Panc1 (cell line): ENCODE measurements at regions not wholly inside any gene's neighbourhood (a gene's known extent, or its start where the extent isn't known, plus 50 kb on each side); places are given as distances from the start of the nearest gene placed in this dataset.
"Not testable (repeated sequence)": the region's sequence is repeated elsewhere in the genome, so short reads cannot be mapped to it uniquely, and the experiment has no call there.

Experiments used
- ATAC-seq: fragments of 200-7000 bp; cut with Tn5 transposase; 2 replicates; pipeline ENCODE4 v1.9.1; 2020; ENCODE audit warnings: mild to moderate bottlenecking, moderate library complexity
- BruUV-seq: library from RNA; stranded (reverse); fragments of 400-500 nt; replicated peaks from 2 replicates; lab custom pipeline; 2021; lab: Mats Ljungman, UMichigan
- CTCF ChIA-PET: fragments of 300-600 bp; sonication (Branson Sonifier 250); formaldehyde crosslinking; loops from one replicate; lab custom pipeline; 2022; ENCODE audit warnings: antibody characterized with exemption; lab: Charles Lee
- POLR2A ChIA-PET: fragments of 300-600 bp; sonication (Branson Sonifier 250); formaldehyde crosslinking; loops from one replicate; lab custom pipeline; 2022; ENCODE audit warnings: antibody characterized with exemption; lab: Charles Lee
- DNase-seq: peaks from one replicate; pipeline ENCODE4 v3.0.0-alpha.2; 2010; ENCODE audit warnings: low read depth, low spot score
- H3K27ac ChIP-seq: 2 replicates; pipeline ENCODE4 v1.5.1; 2011; ENCODE audit warnings: mild to moderate bottlenecking, low read length, inconsistent platforms
- H3K27me3 ChIP-seq: fragments of 200-500 bp; sonication (Bioruptor generic); 2 replicates; pipeline ENCODE4 v1.6.0; 2014; ENCODE audit warnings: low read length, inconsistent platforms; ENCODE audit not compliant: control insufficient read depth, insufficient read depth
- H3K36me3 ChIP-seq: fragments of 200-500 bp; sonication (Bioruptor generic); 2 replicates; pipeline ENCODE4 v1.5.1; 2014; ENCODE audit warnings: inconsistent platforms, mild to moderate bottlenecking, low read length, moderate library complexity; ENCODE audit not compliant: control insufficient read depth, insufficient read depth
- H3K4me1 ChIP-seq: 2 replicates; pipeline ENCODE4 v1.5.1; 2011; ENCODE audit warnings: inconsistent platforms, mild to moderate bottlenecking, low read length, moderate library complexity; ENCODE audit not compliant: control insufficient read depth, insufficient read depth
- H3K4me3 ChIP-seq, 2 experiments: 2 replicates each; pipeline ENCODE4 v1.5.1; 2011 to 2012; ENCODE audit warnings: low read depth in 2 of 2, low read length in 2 of 2, mild to moderate bottlenecking in 2 of 2, inconsistent platforms in 1 of 2, moderate library complexity in 1 of 2
- H3K9me3 ChIP-seq: fragments of 200-500 bp; sonication (Bioruptor generic); 2 replicates; pipeline ENCODE4 v1.5.1; 2014; ENCODE audit warnings: low read depth, mild to moderate bottlenecking, inconsistent platforms, low read length, moderate library complexity; ENCODE audit not compliant: control insufficient read depth, insufficient read depth
- POLR2AphosphoS5 ChIP-seq: IDR thresholded peaks from 2 replicates; pipeline ENCODE4 v1.6.1; 2012; ENCODE audit warnings: mild to moderate bottlenecking, low read depth, low read length, moderate library complexity
- SIN3A ChIP-seq: IDR thresholded peaks from 2 replicates; pipeline ENCODE4 v1.6.1; 2012; ENCODE audit warnings: low read depth, mild to moderate bottlenecking, low read length, moderate library complexity, borderline replicate concordance; ENCODE audit not compliant: insufficient read depth
- TCF7L2 ChIP-seq: IDR thresholded peaks from 2 replicates; pipeline ENCODE4 v1.6.1; 2011; ENCODE audit warnings: mild to moderate bottlenecking, low read depth, low read length, inconsistent platforms
- in situ Hi-C: cut with HindIII; loops from 2 replicates; pipeline ENCODE4 v1.10.0; 2016; ENCODE audit warnings: low sequenced_read_pairs, low pct_unique_long_range_greater_than_20kb
- intact Hi-C: fragments of 100-400 bp; cut with micrococcal nuclease; formaldehyde crosslinking; loops from one replicate; pipeline ENCODE4 v1.10.0; 2022; ENCODE audit not compliant: unreplicated experiment
- TF ChIP-seq, protein P1 (sequence below), 2 experiments: IDR thresholded peaks; 2 replicates each; pipeline ENCODE4 v1.6.1; 2011 to 2012; ENCODE audit warnings: low read depth in 2 of 2, control low read depth in 1 of 2, low read length in 1 of 2, mild to moderate bottlenecking in 1 of 2, moderate library complexity in 1 of 2; ENCODE audit not compliant: insufficient read depth in 1 of 2
- TF ChIP-seq, protein P2 (sequence below): fragments of 450-650 bp; IDR thresholded peaks from 2 replicates; pipeline ENCODE4 v1.5.1; 2017; ENCODE audit warnings: mild to moderate bottlenecking

DNA sequence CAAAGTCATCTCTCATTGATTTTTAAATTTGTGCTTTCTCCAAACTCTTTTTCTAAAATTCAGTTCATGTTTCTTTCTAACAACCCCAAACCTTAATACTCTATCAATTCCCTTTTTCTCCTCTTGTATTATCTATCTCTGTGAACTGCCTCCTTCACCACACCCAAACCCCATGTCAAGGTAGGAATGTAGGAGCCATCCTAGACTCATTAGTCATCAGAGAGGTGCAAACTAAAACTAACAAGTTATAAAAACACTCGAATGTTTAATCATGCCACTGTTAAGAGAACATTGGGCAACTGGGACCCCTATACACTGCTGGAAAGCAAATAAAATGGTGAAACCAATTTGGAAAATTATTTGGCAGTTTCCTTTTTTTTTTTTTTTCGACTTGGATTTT lies 533.8 kb upstream of the LRRN3 start:
- Histone ChIP-seq H3K27me3 (no peaks in the 10 kb centered on the region), H3K36me3 (no peaks in the 10 kb centered on the region), H3K27ac (no peak overlapping the region), H3K4me1 (no peaks in the 10 kb centered on the region), H3K4me3 (no peak overlapping the region), H3K9me3 (no peaks in the 10 kb centered on the region; the same call in 1 of the 2 replicates)
- ATAC-seq (no peak), DNase-seq (no peak)
- in situ Hi-C loops (no loop called here), intact Hi-C loops (no loop called here)
- ChIA-PET CTCF (no interaction called here), POLR2A (no interaction called here)
- TF ChIP-seq, protein P1, sequence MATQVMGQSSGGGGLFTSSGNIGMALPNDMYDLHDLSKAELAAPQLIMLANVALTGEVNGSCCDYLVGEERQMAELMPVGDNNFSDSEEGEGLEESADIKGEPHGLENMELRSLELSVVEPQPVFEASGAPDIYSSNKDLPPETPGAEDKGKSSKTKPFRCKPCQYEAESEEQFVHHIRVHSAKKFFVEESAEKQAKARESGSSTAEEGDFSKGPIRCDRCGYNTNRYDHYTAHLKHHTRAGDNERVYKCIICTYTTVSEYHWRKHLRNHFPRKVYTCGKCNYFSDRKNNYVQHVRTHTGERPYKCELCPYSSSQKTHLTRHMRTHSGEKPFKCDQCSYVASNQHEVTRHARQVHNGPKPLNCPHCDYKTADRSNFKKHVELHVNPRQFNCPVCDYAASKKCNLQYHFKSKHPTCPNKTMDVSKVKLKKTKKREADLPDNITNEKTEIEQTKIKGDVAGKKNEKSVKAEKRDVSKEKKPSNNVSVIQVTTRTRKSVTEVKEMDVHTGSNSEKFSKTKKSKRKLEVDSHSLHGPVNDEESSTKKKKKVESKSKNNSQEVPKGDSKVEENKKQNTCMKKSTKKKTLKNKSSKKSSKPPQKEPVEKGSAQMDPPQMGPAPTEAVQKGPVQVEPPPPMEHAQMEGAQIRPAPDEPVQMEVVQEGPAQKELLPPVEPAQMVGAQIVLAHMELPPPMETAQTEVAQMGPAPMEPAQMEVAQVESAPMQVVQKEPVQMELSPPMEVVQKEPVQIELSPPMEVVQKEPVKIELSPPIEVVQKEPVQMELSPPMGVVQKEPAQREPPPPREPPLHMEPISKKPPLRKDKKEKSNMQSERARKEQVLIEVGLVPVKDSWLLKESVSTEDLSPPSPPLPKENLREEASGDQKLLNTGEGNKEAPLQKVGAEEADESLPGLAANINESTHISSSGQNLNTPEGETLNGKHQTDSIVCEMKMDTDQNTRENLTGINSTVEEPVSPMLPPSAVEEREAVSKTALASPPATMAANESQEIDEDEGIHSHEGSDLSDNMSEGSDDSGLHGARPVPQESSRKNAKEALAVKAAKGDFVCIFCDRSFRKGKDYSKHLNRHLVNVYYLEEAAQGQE (IDR thresholded peaks at IDR 0.05; ENCODE audit: insufficient read depth in 1 of 2, low read depth in 2 of 2, low read length in 1 of 2) = no peak
- TF ChIP-seq SIN3A (no peak), POLR2AphosphoS5 (no peak), TCF7L2 (no peak)
- TF ChIP-seq, protein P2, sequence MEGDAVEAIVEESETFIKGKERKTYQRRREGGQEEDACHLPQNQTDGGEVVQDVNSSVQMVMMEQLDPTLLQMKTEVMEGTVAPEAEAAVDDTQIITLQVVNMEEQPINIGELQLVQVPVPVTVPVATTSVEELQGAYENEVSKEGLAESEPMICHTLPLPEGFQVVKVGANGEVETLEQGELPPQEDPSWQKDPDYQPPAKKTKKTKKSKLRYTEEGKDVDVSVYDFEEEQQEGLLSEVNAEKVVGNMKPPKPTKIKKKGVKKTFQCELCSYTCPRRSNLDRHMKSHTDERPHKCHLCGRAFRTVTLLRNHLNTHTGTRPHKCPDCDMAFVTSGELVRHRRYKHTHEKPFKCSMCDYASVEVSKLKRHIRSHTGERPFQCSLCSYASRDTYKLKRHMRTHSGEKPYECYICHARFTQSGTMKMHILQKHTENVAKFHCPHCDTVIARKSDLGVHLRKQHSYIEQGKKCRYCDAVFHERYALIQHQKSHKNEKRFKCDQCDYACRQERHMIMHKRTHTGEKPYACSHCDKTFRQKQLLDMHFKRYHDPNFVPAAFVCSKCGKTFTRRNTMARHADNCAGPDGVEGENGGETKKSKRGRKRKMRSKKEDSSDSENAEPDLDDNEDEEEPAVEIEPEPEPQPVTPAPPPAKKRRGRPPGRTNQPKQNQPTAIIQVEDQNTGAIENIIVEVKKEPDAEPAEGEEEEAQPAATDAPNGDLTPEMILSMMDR = no peak
- BruUV-seq = no TSS peak

DNA sequence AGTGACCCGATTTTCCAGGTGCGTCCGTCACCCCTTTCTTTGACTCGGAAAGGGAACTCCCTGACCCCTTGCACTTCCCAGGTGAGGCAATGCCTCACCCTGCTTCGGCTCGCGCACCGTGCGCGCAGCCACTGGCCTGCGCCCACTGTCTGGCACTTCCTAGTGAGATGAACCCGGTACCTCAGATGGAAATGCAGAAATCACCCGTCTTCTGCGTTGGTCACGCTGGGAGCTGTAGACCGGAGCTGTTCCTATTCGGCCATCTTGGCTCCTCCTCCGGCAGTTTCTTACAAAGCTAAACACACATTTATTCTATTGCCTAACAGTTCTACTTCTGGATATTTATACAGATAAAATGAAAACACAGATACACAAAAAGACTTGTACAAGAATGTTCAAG lies 527.6 kb upstream of the LRRN3 start:
- DNase-seq, H3K4me3 ChIP-seq, in situ Hi-C loops, intact Hi-C loops, CTCF ChIA-PET, H3K36me3 ChIP-seq, H3K27me3 ChIP-seq, BruUV-seq, H3K9me3 ChIP-seq, POLR2A ChIA-PET, H3K4me1 ChIP-seq, H3K27ac ChIP-seq, ATAC-seq: not testable (repeated sequence)

DNA sequence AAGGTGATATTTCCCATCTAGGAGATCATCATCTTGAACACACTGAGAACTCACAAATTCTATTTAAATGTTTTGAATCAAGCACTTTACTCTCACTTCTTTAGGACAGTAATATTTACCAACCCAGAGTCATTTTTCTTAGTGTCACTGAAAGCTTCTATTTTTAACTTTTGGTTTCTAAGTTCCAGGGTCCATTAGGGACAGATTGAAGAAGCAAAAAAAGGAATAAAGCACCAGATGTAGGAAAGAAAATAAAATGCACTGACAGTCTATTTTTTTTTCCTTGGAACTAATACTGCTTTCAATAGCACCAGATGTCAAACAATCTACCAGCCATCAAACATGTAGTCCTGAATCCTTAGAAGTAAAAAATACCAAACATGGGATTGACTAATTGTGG lies 526.7 kb upstream of the LRRN3 start:
- Histone ChIP-seq H3K4me3 (no peak overlapping the region), H3K9me3 (no peaks in the 10 kb centered on the region), H3K4me1 (no peaks in the 10 kb centered on the region), H3K36me3 (no peaks in the 10 kb centered on the region), H3K27me3 (no peaks in the 10 kb centered on the region), H3K27ac (no peak overlapping the region)
- intact Hi-C loops = no loop called here
- POLR2A ChIA-PET = no interaction called here
- BruUV-seq = no TSS peak
- in situ Hi-C loops = no loop called here
- CTCF ChIA-PET = no interaction called here
- no peak for ATAC-seq
- DNase-seq = no peak
- TF ChIP-seq, protein P1 (IDR thresholded peaks at IDR 0.05; ENCODE audit: insufficient read depth in 1 of 2, low read depth in 2 of 2, low read length in 1 of 2) = no peak
- no peak for TF ChIP-seq SIN3A
- TF ChIP-seq, protein P2 = no peak
- no peak for TF ChIP-seq TCF7L2
- no peak for TF ChIP-seq POLR2AphosphoS5
